Mammary epithelial cell (primary cell): ENCODE measurements at regions not wholly inside any gene's neighbourhood (a gene's known extent, or its start where the extent isn't known, plus 50 kb on each side); places are given as distances from the start of the nearest gene placed in this dataset.

ENCODE experiments used
- EZH2 ChIP-seq: IDR thresholded peaks from 2 replicates; pipeline ENCODE4 v1.6.1; 2012; ENCODE audit warnings: low read length, inconsistent platforms, borderline replicate concordance
- TF ChIP-seq, protein P1 (sequence below), 2 donors: IDR thresholded peaks in 1 of 2; conservative IDR thresholded peaks in 1 of 2; 2 replicates each; pipeline ENCODE4 v1.5.1; 2011 to 2012; ENCODE audit warnings: inconsistent platforms in 2 of 2, low read length in 2 of 2, mild to moderate bottlenecking in 2 of 2, control low read depth in 1 of 2, low read depth in 1 of 2; ENCODE audit not compliant: insufficient read depth in 1 of 2; ENCODE audit errors: extremely low read depth in 1 of 2

DNA sequence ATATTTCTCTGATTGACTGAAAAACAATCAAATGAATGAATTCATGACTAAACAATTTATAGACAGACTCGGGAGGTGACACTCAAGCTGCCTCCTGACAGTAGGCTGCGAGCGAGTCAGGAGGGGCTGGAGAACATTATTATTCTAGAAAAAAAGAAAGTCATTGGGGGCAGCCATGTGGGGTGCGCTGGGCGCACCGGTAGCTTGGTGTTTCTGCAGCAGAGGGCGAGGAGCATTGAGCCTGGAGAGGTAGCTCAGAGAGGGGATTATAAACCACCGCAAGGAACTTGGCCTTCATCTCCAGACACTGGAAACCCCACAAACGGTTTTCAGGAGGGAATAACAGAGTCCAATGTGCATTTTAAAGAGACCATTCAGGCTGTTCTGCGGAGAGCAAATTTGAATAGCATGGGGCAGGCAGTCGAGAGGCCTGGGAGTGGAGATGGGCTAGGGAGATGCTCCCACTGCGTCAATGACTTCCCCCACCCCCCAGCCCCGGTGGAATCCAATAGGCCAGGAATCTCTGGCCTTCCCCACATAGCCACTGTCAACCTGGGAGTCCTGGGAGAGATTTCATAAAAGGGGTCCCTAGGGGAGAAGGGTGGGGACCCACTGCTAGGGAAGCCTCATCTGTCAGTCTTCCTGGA, 168.3 kb downstream of the BCOR start:
- TF ChIP-seq, protein P1, sequence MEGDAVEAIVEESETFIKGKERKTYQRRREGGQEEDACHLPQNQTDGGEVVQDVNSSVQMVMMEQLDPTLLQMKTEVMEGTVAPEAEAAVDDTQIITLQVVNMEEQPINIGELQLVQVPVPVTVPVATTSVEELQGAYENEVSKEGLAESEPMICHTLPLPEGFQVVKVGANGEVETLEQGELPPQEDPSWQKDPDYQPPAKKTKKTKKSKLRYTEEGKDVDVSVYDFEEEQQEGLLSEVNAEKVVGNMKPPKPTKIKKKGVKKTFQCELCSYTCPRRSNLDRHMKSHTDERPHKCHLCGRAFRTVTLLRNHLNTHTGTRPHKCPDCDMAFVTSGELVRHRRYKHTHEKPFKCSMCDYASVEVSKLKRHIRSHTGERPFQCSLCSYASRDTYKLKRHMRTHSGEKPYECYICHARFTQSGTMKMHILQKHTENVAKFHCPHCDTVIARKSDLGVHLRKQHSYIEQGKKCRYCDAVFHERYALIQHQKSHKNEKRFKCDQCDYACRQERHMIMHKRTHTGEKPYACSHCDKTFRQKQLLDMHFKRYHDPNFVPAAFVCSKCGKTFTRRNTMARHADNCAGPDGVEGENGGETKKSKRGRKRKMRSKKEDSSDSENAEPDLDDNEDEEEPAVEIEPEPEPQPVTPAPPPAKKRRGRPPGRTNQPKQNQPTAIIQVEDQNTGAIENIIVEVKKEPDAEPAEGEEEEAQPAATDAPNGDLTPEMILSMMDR (conservative IDR thresholded peaks at IDR 0.05 in 1 of 2, IDR thresholded peaks at IDR 0.05 in 1 of 2; ENCODE audit: extremely low read depth in 1 of 2, insufficient read depth in 1 of 2, low read depth in 1 of 2, low read length in 2 of 2) = no peak
- no peak for TF ChIP-seq EZH2
